A549 (cell line): ENCODE measurements at regions not wholly inside any gene's neighbourhood (a gene's known extent, or its start where the extent isn't known, plus 50 kb on each side); places are given as distances from the start of the nearest gene placed in this dataset.

Experiments used
- ATAC-seq, 2 experiments: fragments of 200-7000 bp in 1 of 2; fragments of >200 bp in 1 of 2; cut with Nextera tagmentation in 1 of 2; cut with Tn5 transposase in 1 of 2; 3 replicates each; pipeline versions ENCODE4 v1.8.0 to v1.9.1; 2018 to 2020; ENCODE audit warnings: mild to moderate bottlenecking in 1 of 2, moderate library complexity in 1 of 2
- CTCF ChIA-PET: fragments of 300-600 bp; sonication (Branson Sonifier 250); formaldehyde crosslinking; extraction: SDS; loops from one replicate; lab custom pipeline; 2021; ENCODE audit warnings: antibody characterized with exemption, inconsistent platforms; lab: Yijun Ruan, JAX
- POLR2A ChIA-PET: fragments of 350-600 bp; formaldehyde crosslinking; extraction: SDS; loops from one replicate; lab custom pipeline; 2021; ENCODE audit warnings: antibody characterized with exemption, inconsistent platforms; lab: Yijun Ruan, JAX
- DNase-seq, 2 experiments: peaks; one replicate each; pipeline versions ENCODE4 v3.0.0 to v3.0.0-alpha.2; 2011 to 2016; ENCODE audit warnings: low read depth in 1 of 2, low spot score in 1 of 2
- FAIRE-seq: peaks from 2 replicates; lab custom pipeline; 2011; peaks lifted over from hg19 to GRCh38; lab: Jason Lieb, UNC
- H3K27ac ChIP-seq, 2 experiments: fragments of >200 bp; sonication (Bioruptor Twin); formaldehyde crosslinking; 3 replicates each; pipeline ENCODE4 v1.5.1; 2016 to 2017
- H3K4me1 ChIP-seq: fragments of >200 bp; sonication (Bioruptor Twin); formaldehyde crosslinking; 3 replicates; pipeline ENCODE4 v1.6.1; 2016
- H3K4me2 ChIP-seq: fragments of >200 bp; sonication (Bioruptor Twin); formaldehyde crosslinking; 3 replicates; pipeline ENCODE4 v1.6.1; 2016
- H3K4me3 ChIP-seq: fragments of >200 bp; sonication (Bioruptor Twin); formaldehyde crosslinking; 3 replicates; pipeline ENCODE4 v1.5.1; 2016
- H3K9me3 ChIP-seq: fragments of >200 bp; sonication (Bioruptor Twin); formaldehyde crosslinking; 3 replicates; pipeline ENCODE4 v1.6.1; 2016
- BCL3 ChIP-seq: fragments of >200 bp; sonication (Bioruptor Twin); formaldehyde crosslinking; IDR thresholded peaks from 3 replicates; pipeline ENCODE4 v1.6.1; 2016
- BHLHE40 ChIP-seq: IDR thresholded peaks from 2 replicates; pipeline ENCODE4 v1.6.1; 2012; ENCODE audit warnings: low read depth, low read length, inconsistent platforms
- CBX2 ChIP-seq: fragments of 200-600 bp; sonication (generic); IDR thresholded peaks from 2 replicates; pipeline ENCODE4 v1.6.1; 2016; ENCODE audit warnings: low read depth, mild to moderate bottlenecking, borderline replicate concordance
- CEBPB ChIP-seq, 2 experiments: fragments of >200 bp in 1 of 2; sonication (Bioruptor Twin) in 1 of 2; formaldehyde crosslinking in 1 of 2; IDR thresholded peaks; 2 replicates each; pipeline ENCODE4 v1.6.1; 2012 to 2016
- E2F6 ChIP-seq: IDR thresholded peaks from 2 replicates; pipeline ENCODE4 v1.6.1; 2012; ENCODE audit warnings: low read depth, borderline replicate concordance
- EHF ChIP-seq: fragments of 250-450 bp; sonication (Bioruptor Pico); IDR thresholded peaks from 2 replicates; pipeline ENCODE4 v1.5.0; 2020; ENCODE audit warnings: mild to moderate bottlenecking
- ELK1 ChIP-seq: fragments of 150-350 bp; IDR thresholded peaks from 2 replicates; pipeline ENCODE4 v1.6.1; 2014; ENCODE audit warnings: low read depth, mild to moderate bottlenecking, low read length
- ESRRA ChIP-seq: fragments of 150-350 bp; IDR thresholded peaks from 2 replicates; pipeline ENCODE4 v1.6.1; 2014; ENCODE audit warnings: mild to moderate bottlenecking, low read length, borderline replicate concordance
- FOSB ChIP-seq: fragments of 250-450 bp; sonication (Bioruptor Pico); IDR thresholded peaks from 2 replicates; pipeline ENCODE4 v1.5.0; 2020; ENCODE audit warnings: mild to moderate bottlenecking, moderate library complexity
- FOSL2 ChIP-seq, 2 experiments: fragments of 450-650 bp in 1 of 2; fragments of >200 bp in 1 of 2; sonication (Bioruptor Twin) in 1 of 2; formaldehyde crosslinking; IDR thresholded peaks; 2 replicates each; pipeline versions ENCODE4 v1.5.0 to v1.6.1; 2016 to 2020; ENCODE audit warnings: mild to moderate bottlenecking in 1 of 2, moderate library complexity in 1 of 2
- HDAC2 ChIP-seq: fragments of 200-600 bp; sonication (generic); IDR thresholded peaks from 2 replicates; pipeline ENCODE4 v1.6.1; 2016
- HES2 ChIP-seq: fragments of >200 bp; sonication (Bioruptor Twin); formaldehyde crosslinking; IDR thresholded peaks from 2 replicates; pipeline ENCODE4 v1.6.1; 2016
- HEYL ChIP-seq: fragments of 250-450 bp; sonication (Bioruptor Pico); IDR thresholded peaks from 2 replicates; pipeline ENCODE4 v1.8.0; 2021; ENCODE audit warnings: mild to moderate bottlenecking, moderate library complexity
- JUNB ChIP-seq: fragments of >200 bp; sonication (Bioruptor Twin); formaldehyde crosslinking; IDR thresholded peaks from 2 replicates; pipeline ENCODE4 v1.6.1; 2016
- KDM1A ChIP-seq: fragments of 200-600 bp; sonication (generic); IDR thresholded peaks from 2 replicates; pipeline ENCODE4 v1.6.1; 2016; ENCODE audit warnings: low read depth, mild to moderate bottlenecking
- MAZ ChIP-seq: fragments of 150-350 bp; IDR thresholded peaks from 2 replicates; pipeline ENCODE4 v1.6.1; 2014; ENCODE audit warnings: antibody characterized with exemption, low read depth, low read length, borderline replicate concordance
- MYC ChIP-seq: IDR thresholded peaks from 2 replicates; pipeline ENCODE4 v1.6.1; 2012; ENCODE audit warnings: mild to moderate bottlenecking, inconsistent platforms, low read length, improper control_type of control experiment, borderline replicate concordance
- NFE2L2 ChIP-seq: fragments of 150-350 bp; conservative IDR thresholded peaks from 2 replicates; pipeline ENCODE4 v1.6.1; 2014; ENCODE audit warnings: low read length
- NPAS2 ChIP-seq: fragments of 250-450 bp; sonication (Bioruptor Pico); IDR thresholded peaks from 2 replicates; pipeline ENCODE4 v1.8.0; 2022; ENCODE audit warnings: mild to moderate bottlenecking, moderate library complexity, borderline replicate concordance
- POLR2A ChIP-seq: IDR thresholded peaks from 2 replicates; pipeline ENCODE4 v1.6.1; 2012; ENCODE audit warnings: mild to moderate bottlenecking, low read length
- POLR2AphosphoS2 ChIP-seq: conservative IDR thresholded peaks from 2 replicates; pipeline ENCODE4 v1.6.1; 2012; ENCODE audit warnings: low read length, improper control_type of control experiment, inconsistent platforms
- RCOR1 ChIP-seq: fragments of 150-350 bp; IDR thresholded peaks from 2 replicates; pipeline ENCODE4 v1.6.1; 2014; ENCODE audit warnings: antibody characterized with exemption, low read length, low read depth
- REST ChIP-seq: fragments of 200-600 bp; sonication (generic); IDR thresholded peaks from 2 replicates; pipeline ENCODE4 v1.6.1; 2016; ENCODE audit warnings: antibody characterized with exemption, mild to moderate bottlenecking, moderate library complexity
- RNF2 ChIP-seq: fragments of 200-600 bp; sonication (generic); IDR thresholded peaks from 2 replicates; pipeline ENCODE4 v1.6.1; 2016; ENCODE audit warnings: low read depth, mild to moderate bottlenecking, antibody characterized with exemption, moderate library complexity, borderline replicate concordance
- SREBF2 ChIP-seq: fragments of 450-650 bp; IDR thresholded peaks from 2 replicates; pipeline ENCODE4 v1.6.1; 2014; ENCODE audit warnings: mild to moderate bottlenecking, moderate library complexity
- TP53 ChIP-seq: fragments of 250-450 bp; sonication (Bioruptor Pico); IDR thresholded peaks from 2 replicates; pipeline ENCODE4 v1.5.0; 2021; ENCODE audit warnings: mild to moderate bottlenecking, moderate library complexity
- ZC3H11A ChIP-seq: fragments of 450-650 bp; IDR thresholded peaks from 2 replicates; pipeline ENCODE4 v1.6.1; 2014; ENCODE audit warnings: antibody characterized with exemption, mild to moderate bottlenecking
- ZFP36 ChIP-seq: fragments of 450-650 bp; IDR thresholded peaks from 2 replicates; pipeline ENCODE4 v1.6.1; 2014; ENCODE audit warnings: borderline replicate concordance; ENCODE audit not compliant: partially characterized antibody
- ZSCAN20 ChIP-seq: fragments of 250-450 bp; sonication (Bioruptor Pico); IDR thresholded peaks from 2 replicates; pipeline ENCODE4 v1.8.0; 2022; ENCODE audit warnings: mild to moderate bottlenecking, moderate library complexity
- WGBS: methylation state at CpG from one replicate; pipeline ENCODE4 v1.1.6; 2017; ENCODE audit errors: missing lambda C conversion rate; 5-methylcytosine and 5-hydroxymethylcytosine counted together

GRCh38 chr14:55980970-55981369, 137.2 kb upstream of the PELI2 start:
- no peak for ATAC-seq
- H3K4me2 ChIP-seq, result no peak overlapping the region
- H3K4me1 ChIP-seq, result no peaks in the 10 kb centered on the region
- FAIRE-seq, result no peak
- no peak overlapping the region for H3K27ac ChIP-seq
- 0 out of 3 replicates have a peak, but pooled peaks cover 4% of the 10 kb centered on the region for H3K9me3 ChIP-seq
- no peak for TF ChIP-seq ESRRA
- TF ChIP-seq HES2, result no peak
- no peak for TF ChIP-seq HEYL
- TF ChIP-seq NFE2L2, result no peak
- no peak for TF ChIP-seq RNF2
- no peak for TF ChIP-seq KDM1A
- no peak for TF ChIP-seq ZC3H11A
- no peak for TF ChIP-seq CEBPB (IDR thresholded peaks at IDR 0.05)
- no peak for TF ChIP-seq BHLHE40
- no peak for TF ChIP-seq TP53 (CRISPR knock-in tag)
- no peak for TF ChIP-seq EHF (CRISPR knock-in tag)
- TF ChIP-seq POLR2AphosphoS2, result no peak
- TF ChIP-seq E2F6, result no peak
- H3K4me3 ChIP-seq, result no peak overlapping the region
- DNase-seq, result no peak
- ChIA-PET CTCF (no interaction called here), POLR2A (no interaction called here)

GRCh38 chr14:55986069-55986468, 132.1 kb upstream of the PELI2 start:
- DNase-seq, result no peak
- Histone ChIP-seq H3K9me3 (0 out of 3 replicates have a peak, but pooled peaks cover 4% of the 10 kb centered on the region), H3K4me2 (no peak overlapping the region), H3K4me1 (no peaks in the 10 kb centered on the region), H3K27ac (no peak overlapping the region), H3K4me3 (no peak overlapping the region)
- ChIA-PET POLR2A (no interaction called here), CTCF (no interaction called here)
- TF ChIP-seq CEBPB (IDR thresholded peaks at IDR 0.05) (no peak), JUNB (no peak), FOSB (CRISPR knock-in tag) (no peak), MAZ (no peak), BCL3 (no peak), SREBF2 (no peak), ZSCAN20 (no peak), ZFP36 (no peak), RCOR1 (no peak), CBX2 (no peak), NPAS2 (no peak), MYC (no peak), FOSL2 (IDR thresholded peaks at IDR 0.05) (no peak), FOSL2 (CRISPR knock-in tag; IDR thresholded peaks at IDR 0.05) (no peak), REST (no peak), POLR2A (no peak), ELK1 (no peak), ZC3H11A (no peak), HES2 (no peak), HDAC2 (no peak)
- no peak for FAIRE-seq
- WGBS, result 13% methylated on average over 2 of the region's 2 CpGs
- ATAC-seq, result no peak
